ENCODE measurements at regions not wholly inside any gene's neighbourhood (a gene's known extent, or its start where the extent isn't known, plus 50 kb on each side); places are given as distances from the start of the nearest gene placed in this dataset.
A peak's percentile ranks its signal among the peaks of the same experiment; 100 is the strongest.

DNA sequence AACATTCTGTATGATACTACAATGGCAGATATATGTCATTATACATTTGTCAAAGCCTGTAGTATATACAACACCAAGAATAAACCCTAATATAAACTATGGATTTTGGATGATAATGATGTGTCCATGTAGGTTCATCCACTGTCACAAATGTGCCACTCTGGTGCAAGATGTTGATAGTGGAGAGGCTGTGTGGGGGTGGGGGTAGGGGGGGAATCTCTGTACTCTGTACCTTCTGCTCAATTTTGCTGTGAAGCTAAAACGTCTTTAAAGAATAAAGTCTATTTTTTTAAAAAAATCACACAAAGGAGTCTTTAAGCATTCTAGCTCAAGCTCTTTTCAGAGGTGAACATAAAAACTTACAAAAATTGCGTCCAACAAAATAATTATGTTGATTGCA, 88.2 kb upstream of the ABI3BP start:
- DNase-seq = no peak

DNA sequence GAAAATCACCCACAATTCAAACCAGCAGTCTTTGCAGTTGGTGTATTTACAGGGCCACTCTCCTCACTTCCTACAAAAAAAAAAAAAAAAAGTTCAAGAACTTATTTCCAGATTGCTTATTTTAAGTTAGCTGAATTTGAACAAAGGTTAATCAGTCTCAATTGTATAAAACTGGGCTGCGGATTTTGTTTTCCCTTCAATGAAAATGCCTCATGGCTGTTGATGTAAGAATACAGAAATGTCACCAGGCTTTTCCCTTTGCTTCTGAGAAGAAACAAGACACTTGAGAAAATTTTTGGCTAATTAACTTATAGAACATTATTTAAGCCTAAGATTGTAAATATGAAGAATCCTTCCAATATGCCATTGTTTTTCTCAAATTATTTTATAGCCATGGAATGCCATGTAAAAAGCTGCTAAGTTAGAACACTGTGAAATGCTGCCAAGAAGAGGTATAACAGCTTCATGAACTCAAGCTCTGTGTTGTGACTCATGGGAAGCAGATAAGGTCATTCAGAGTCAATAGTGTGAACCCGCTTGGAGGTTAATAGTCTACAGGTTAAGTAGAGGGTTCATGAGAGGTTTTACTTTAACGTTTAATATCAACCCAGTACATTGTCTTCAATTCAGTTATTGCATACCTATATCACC, 84.3 kb upstream of the ABI3BP start:
- no peak for DNase-seq

DNA sequence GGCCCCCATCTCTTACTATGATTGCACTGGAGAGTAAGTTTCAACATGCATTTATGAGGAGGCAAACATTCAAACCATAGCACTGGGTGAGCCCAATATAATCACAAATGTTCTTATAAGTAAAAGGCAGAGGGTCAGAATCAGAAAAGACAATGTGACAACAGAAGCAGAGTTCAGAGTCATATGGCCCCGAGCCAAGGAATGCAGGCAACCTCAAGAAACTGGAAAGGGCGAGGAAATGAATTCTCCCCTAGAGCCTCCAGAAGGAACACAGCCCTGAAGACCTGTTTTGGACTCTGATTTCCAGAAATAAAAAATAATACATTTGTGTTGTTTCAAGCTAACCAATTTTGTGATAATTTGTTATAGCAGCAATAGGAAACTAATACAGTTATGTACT, 81.3 kb upstream of the ABI3BP start:
- DNase-seq = no peak

DNA sequence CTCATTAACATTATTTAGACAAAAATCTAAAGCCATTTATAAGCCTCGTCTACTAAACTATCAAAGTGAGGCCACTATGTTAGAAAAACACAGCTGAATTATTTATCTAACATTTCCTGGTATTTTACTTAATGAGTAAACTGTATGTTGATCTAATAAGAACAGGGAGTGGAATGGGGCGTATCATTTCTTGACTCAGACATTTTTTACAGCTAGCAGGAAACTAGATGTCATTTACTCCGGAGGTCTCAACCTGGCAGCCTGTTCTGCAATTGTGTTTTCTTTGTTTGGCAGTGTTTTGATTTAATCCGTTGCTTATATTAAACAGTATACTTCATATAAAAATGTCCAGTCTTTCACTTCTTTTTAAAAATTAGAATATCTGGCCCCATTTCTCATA, 79.1 kb upstream of the ABI3BP start:
- no peak for DNase-seq

DNA sequence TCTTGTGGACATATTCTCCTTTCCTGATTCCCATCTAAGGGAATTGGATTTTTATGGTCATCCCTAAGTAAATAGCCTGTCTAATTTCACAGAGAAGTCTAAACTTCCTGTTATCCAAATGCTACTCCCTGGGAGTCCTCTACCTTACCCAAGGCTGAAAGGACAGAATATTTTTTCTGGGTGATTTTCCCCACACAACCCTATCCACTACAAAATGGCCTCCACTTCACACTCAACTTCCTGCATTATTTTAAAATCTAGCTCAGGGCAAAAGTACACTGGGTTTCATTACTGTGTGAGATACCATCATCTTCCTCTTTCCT, 77.5 kb upstream of the ABI3BP start:
- peak; percentile 3 for DNase-seq

DNA sequence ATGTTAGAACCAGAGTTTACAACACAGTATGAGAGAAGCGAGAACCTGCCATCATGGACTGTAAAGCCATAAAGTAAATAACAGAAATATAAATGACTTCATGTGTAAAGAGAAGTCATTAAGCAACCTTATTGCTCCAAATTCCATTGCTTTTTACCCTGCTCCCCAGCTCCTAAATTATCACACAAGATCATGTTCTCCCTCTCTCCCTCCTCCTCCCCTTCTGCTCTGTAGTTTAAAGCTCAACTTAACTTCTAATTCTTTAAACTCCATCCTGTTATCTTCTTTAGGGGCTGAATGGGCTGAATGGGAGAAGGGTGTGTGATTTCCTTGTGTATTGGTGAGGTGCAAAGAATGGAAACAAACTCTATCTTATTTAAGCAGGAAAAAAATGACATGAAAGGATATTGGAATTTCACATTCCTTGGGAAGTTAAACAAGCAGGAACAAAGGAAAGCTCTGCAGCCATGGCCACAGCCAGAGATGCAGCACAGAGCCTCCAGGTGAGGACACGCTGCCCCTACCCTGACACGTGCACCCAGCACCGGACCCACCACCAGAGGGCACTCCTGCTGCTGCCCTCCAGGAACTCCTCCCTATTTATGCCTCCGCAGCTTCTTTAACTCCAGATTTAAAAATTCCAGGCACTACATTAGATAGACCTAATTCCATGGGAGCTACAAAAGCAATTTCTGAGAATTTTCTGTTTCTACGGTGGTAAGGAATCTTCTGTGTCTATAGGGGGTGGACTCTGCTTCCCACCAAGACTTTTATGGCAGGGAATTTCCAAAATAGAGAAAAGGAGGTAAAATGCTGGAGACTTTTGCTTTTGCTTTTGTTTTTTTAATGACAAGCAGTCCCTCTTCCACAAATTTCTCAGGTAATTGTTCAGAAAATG, 76.9 kb upstream of the ABI3BP start:
- DNase-seq = peak; percentile 51

DNA sequence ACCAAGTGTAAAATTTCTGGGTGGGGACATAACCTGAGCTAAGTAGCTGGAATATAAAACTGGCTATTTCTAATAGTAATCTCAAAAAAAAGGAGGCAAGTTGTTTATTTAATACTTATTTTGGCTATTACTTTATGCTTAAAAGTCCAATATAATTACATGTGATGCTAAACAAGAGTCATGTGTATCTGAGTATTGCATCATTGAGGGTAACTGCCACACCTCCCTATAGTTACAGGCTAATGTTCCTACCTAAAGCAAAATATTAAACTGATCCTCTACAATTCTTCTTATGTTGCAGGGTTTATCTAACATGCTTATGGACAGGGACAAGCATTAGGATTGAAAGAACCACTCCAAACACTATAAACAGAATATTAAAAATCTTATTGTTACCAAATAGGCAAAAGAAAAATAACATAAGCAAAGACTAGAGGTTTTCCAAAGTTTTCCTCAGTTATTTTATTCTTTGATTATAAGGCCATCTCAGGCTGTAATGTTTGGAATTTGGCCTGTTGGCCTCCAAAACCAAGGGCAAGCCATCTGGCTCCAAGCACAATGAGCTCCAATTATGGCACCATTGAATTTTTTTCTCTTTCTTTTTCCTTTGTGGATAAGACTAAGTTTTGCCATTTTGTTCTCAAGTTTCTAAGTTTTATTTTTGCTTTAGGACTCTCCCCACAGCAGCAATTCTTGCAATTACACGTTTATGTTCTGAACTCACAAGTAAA, 75.8 kb upstream of the ABI3BP start:
- DNase-seq = no peak

DNA sequence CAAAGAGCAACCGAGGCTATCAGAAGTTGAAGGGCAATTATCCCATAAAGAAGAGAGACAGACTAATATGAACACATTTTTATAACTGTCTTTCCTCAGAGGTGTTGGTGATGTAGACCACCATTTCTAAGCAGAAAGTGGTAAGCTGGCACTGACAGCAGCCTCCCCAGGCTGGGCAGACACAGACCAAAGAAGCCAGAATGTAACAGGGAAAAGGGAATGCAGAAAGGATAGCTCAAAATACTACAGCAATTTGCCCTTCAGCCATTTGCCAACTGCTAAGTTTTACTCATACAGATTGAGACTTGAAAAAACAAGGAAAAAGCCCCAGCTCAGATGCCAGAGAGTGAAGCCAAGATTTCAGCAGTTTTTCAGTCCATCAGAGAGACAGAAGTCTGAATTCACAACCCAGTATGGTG, 73.5 kb upstream of the ABI3BP start:
- no peak for DNase-seq

DNA sequence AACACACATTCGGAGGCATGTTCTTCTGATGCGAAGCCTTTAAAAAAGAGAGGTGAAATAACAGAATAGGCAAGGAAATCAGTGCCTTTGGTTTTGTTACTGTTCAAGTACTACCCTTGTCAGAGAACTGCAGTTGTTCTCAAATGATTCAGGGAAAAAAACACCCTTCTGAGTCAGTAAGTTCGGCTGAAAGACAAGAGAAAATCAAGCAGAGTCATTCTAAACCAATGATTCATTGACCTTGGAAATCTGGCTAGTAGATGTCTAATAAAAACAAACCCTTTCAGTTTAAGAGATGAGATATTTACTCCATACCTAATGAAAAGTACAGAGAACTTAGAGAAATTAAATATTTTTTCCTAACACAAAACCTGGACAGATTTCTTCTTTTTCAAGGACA, 72.7 kb upstream of the ABI3BP start:
- DNase-seq = no peak

DNA sequence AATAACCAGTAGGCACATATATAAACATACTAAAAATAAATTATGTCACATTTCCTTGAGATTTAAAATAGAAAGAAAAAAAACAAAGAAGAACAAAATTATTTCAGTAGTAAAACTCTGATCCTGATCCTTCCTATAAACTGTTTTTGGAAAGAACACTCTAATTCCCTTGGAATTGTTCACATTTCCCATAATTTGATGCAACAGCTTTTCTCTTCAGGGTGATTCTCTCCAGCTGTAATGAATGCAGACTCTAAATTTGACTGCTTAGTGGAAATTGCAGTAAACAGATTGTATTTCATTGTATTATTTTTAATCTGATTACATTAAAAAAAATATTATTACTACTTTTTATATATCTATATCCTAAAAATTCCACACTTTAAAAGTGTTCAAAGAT, 70.2 kb upstream of the ABI3BP start:
- DNase-seq = no peak

DNA sequence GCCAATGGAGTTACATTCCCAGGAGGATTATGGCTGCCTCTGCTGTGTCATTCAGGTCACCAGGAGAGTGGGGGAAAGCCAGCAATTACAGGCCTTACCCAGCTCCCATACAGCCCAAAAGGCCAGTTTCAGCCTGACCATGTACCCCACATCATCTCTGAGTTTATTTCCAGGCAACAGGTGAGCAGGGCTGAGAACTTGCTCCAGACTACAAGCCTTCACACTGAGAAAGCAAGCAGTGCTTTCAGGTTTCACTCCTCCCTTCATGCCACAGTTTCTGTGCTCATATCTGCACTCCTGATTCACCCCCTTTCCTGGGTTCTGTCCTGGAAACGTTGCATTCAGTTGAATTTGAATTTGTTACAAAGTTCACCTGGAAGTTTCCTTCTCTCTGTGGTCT, 68.1 kb upstream of the ABI3BP start:
- DNase-seq = no peak

DNA sequence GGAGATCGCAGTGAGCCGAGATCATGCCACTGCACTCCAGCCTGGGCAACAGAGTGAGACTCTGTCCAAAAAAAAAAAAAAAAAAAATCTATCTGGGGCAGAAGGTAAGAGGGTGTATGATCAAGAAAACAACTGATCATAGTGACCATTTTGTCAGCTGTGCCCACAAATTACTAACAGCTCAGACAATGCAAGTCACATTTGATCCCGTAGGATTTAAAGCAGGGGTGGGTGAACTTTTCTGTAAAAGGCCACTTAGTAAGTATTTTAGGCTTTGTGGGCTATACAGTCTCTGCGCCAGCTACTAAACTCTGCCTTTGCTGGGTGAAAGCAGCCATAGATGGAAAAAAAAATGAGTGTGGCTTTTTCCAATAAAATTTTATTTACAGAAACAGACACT, 57.6 kb upstream of the ABI3BP start:
- no peak for DNase-seq

DNA sequence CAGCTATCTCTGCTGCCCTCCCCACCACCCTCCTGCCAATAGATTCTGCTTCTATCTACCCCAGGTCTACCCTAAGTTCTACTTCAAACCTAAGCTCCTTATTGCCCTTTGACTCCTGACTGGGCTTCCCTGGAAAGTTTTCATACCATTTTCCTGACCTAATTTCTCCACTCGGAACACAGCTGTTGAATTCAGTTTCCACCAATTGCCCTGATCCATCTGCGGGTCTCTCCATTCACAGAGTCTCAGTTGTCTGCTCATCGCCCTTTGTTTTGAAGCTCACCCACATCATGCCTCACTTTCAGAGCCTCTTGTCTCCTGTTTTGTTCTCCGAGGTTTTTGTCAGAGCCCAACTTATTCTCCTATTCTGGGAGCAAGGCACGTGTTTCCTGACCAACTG, 56.8 kb upstream of the ABI3BP start:
- no peak for DNase-seq

DNA sequence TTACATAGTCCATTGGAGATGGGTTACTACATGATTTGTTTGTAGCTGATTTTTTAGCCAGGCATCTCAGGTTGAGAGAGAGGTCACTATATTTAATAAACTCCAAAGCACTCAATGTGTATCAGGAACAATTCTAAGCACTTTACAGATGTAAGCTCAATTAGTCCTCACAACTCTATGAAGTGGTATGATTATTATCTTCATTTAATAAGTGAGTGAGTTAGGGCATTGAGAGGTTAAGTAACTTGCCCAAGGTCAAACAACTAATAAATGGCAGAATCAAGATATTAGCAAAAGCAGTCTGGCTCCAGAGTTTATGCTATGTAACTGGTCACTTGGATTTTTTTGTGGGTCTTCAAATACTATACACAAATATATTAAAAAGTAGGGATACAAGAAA, 56.3 kb upstream of the ABI3BP start:
- DNase-seq = no peak

DNA sequence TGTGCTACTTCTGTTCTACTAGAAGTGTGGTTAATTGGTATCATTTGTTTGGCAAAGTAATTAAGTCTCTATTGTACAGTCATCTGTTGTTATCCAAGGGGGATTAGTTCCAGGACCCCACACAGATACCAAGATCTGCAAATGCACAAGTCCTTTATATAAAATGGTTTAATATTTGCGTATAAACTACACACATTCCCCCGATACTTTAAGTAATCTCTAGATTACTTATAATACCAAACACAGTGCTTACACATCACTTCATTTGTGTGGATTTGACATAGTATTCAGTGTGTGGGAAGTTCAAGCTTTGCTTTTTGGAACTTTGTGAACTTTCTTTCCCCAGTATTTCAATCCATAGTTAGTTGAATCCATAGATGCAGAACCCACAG, 50.5 kb upstream of the ABI3BP start:
- DNase-seq = no peak

DNA sequence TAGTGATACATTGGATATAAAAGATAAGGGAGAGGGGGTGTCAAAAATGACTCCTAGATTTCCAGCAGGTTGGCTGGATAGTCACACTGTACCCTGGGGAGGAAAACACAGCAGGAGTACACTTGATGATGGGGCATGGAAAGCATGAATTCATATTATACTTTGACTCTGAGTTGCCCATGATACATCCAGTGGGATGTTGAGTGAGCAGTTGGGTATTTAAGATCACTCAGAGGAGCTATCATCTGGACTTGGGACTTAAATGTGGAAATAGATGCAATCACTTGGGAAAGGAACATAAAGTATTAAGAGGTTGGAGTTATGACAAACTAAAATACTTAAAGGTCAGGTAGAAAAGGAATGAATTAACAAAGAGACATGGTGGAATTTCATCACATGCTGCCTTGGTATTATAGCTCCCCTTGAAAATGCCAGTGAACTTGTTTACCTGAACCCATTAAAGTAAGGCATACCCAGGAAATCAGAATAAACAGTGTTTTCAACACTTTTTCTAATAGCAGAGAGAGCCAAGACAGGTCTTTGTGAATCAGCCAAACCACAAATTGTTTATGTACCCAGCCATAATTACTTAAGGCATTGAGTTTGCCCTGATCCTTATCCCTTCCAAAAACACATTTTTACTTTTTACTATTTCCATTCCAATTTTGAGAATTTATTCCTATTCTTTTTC, 49.9 kb upstream of the ABI3BP start:
- DNase-seq = no peak
